Head of caudate nucleus (tissue), 42 donors: ENCODE measurements at regions not wholly inside any gene's neighbourhood (a gene's known extent, or its start where the extent isn't known, plus 50 kb on each side); places are given as distances from the start of the nearest gene placed in this dataset.

Experiments
- DNase-seq, 42 donors: peaks; one replicate each; pipeline versions ENCODE4 v3.0.0 to v3.0.0-alpha.2; 2020 to 2021; ENCODE audit warnings: mixed read lengths in 7 of 42
- intact Hi-C: fragments of 100-400 bp; cut with DNase I; formaldehyde crosslinking; loops from one replicate; pipeline ENCODE4 v1.15.0; 2022

DNA sequence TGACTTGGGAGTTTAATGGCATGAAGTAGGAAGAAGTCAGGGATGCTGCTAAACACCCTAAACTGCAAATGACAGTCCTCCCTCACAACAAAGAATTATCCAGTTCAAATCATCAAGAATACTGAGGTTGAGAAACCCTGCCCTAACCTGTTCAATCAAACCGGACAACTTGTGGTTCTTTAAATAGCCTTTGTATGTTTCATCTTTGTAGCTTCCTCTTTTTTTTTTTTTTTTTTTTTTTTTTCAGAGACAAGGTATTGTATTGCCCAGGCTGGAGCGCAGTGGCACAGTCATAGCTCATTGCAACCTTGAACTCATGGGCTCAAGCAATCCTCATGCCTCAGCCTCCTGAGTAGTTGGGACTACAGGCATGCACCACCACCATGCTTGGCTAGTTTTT lies 52.5 kb upstream of the TTC29 start:
- intact Hi-C loops = no loop called here

DNA sequence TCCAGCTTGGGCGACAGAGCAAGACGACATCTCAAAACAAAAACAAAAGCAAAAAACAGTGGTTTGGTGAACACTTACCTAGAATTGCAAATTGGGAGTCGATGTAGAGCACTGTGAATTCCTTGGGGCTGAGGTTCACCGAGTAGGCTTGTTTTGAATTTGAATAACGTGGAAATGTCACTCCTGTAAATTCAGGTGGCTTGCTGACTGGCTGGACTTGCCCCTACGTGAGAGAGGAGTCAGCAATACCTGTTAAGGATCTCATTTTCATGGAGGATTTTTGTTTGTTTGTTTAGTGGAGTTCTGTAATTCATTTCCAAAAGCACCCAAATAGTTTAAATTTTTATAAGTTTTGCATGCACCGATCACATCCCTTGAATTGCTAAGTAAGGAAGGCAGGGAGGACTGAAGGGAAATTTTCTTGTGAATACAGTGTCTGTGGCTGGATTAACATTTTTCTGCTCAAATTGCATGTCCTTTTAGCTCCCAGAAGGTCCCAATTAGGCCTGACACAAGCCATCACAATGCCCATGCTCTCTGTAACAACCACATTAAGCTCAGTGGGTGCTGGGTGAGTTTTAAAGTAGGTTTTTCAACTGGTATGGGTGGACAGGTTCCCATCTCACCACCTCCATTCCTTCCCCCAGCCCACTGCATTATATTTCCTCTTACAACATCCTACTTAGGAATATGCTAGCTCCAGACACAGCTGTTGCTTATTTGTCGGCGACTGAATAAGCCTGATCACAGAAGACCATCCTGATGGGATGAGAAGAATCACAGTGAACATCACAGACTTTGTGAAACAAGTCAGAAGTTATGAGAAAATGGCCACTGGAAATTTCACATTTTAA lies 58.5 kb upstream of the TTC29 start:
- intact Hi-C loops = no loop called here
- no peak for DNase-seq

More for the DNA sequence above, 52.5 kb upstream of the TTC29 start:
- DNase-seq = no peak

DNA sequence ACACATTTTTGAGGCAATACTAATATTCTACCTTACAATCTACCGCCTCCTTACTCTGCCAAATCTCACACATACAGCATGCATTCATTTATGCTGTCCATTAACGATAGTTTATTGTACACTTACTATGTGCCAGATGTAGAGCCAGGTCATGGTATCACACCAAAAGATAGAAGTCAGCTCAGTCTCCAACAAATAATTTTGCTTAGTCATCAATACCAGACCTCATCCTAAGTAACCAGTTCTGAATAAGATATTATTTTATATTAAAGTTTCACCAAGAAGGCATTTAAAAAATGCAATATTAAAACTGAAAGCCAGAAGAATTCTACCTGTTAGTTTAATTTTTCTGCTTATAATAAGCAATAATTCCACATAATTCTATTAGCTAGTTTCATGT lies 60.6 kb upstream of the TTC29 start:
- DNase-seq = no peak
- intact Hi-C loops = no loop called here

DNA sequence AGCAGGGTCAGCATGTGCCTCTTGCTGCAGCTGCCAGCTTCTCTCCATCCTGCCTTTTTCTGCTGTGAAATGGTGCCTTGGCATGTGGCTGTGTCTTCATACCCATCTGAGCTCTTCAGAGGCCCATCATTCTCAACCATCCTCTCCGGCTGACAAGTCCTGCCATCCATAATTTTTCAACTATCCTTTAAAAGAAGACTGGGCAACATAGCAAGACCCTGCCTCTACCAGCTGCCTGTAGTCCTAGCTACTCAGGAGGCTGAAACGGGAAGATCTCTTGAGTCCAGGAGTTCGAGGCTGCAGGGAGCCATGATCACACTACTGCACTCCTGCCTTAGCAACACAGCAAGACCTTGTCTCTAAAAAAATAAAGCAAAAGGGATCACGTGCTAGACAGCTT lies 64.2 kb upstream of the TTC29 start:
- intact Hi-C loops = no loop called here

DNA sequence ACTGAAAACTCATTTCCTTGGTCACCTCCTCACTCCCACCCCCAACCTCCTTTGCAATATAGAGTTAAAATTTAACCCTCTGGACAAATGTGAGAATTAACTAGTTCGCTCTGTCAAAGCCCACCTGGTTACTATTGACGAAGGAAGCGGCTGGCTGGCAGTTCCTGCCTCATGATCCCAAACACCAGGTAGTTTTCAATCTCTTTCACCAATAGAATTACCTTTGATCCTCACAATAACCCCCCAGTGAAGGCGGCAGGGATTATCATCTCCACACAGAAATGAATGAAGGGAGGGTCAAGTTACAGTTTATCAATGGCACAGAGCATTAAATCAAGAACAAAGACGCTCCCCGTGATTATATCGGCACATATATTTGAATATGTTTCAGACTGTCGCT lies 65.7 kb upstream of the TTC29 start:
- intact Hi-C loops = no loop called here

More for the DNA sequence above, 64.2 kb upstream of the TTC29 start:
- DNase-seq = no peak

DNA sequence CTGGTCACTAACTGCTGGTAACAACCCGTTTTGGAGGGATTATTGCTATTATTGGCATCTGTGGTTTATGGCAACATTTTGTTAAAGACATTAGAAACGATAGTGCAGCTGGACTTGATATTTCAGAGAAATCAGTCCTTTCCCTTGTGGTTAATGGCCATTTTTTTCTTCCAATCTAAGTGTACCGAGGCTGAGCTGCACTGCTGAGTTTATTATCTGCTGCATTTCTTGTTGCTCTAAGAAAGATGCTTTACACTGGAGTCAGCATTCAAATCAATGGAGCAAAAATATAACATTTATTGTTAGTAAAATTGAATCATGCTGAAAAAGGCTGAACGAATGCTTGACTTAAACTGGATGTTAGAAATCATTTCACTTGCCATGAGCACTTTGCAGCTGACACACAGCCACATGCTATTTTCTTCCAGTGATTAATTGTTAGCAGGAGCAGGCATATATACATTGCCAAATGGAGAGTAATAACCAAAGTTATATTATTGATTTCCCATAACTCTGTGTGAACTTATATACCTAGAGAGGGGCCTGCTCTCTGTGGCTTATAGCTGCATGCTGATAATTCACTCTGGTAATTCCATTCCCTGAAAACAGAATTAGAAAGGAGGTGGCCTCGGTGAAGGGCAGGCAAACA lies 66.5 kb upstream of the TTC29 start:
- intact Hi-C loops = no loop called here
- no peak for DNase-seq

More for the DNA sequence above, 65.7 kb upstream of the TTC29 start:
- no peak for DNase-seq

DNA sequence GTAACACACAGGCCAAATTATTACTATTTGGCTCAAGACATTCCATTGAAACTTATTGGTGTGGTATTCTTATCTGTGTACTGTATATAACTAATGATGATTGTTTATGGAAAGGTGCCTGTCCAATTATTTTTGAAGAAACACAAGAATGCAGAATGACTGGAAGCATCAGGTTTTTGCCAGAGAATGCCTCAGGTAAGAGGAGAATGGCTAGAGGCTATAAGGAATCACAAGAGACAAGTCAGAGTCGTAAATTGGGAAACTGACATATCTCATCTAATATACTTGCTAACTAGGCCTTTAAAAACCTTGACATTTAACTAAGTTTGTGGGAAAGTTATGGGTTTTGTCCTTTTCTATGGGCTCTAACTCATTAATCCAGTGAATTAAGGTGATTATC lies 69.3 kb upstream of the TTC29 start:
- intact Hi-C loops = loop anchor here (5.0 kb wide), 1 partner anchor 82 kb away; no protein-coding TSS in a partner anchor
- DNase-seq = no peak

DNA sequence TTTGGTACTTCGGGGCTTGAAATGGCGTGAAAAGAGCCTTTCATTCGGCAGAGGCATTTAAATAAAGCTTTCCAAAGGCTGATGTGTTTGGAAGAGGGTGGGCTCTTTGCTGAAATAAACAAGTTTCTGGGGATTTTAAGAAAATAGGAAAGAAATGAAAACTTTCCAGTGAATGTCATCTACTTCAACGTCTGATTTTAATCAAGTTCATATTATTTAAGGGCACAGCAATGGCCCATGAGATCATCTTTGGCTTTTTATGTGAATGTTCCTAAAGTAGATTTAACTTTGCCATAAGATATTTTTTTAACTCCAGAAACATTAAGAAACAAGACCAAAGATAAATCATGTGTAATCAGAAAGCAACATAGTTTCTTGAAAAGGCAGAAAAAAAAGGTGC lies 69.8 kb upstream of the TTC29 start:
- no peak for DNase-seq
- intact Hi-C loops = loop anchor here (5.0 kb wide), 1 partner anchor 82 kb away; no protein-coding TSS in a partner anchor

DNA sequence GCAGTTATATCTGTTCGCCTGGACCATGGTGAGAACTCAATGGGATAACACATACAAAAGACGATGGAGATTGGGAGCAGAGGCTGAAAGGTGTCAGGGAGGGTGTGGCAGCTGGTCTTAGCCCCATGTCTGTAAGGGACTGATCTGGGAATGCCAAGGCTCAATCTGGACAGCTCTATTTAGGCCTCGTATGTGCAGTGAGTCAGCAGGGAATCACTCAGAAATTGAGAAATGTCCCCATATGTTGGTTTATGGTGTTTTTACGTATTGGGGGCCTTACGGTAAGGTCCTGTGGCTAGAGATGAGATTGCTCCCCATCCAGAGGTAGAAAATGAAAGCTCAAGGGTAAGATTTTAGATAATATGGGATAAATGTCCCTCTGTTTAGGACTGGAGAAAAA lies 71.4 kb upstream of the TTC29 start:
- no peak for DNase-seq
- intact Hi-C loops = loop anchor here (5.0 kb wide), 1 partner anchor 80 kb away; no protein-coding TSS in a partner anchor

DNA sequence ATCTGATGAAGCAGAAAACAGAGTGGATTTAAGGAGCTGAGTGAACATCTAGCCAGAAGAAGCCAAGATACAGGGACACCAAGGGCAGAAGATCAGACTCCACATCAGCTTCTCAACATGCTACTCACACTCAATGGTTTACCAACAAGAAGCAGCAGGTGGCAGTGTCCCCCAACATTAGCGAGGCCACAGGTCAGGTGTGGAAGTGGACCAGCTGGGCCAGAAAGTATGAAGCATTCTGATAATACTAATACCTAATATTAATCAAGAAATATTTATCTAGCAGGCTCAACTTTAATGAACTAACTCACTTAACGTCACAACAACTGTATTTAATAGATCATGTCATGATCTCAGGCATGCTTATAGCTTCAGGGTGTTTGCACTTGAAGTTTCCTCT lies 73.4 kb upstream of the TTC29 start:
- intact Hi-C loops = loop anchor here (5.0 kb wide), 1 partner anchor 78 kb away; no protein-coding TSS in a partner anchor
- DNase-seq = peak in 41 of 42 donors; percentile 6 to 85 (median 64)

DNA sequence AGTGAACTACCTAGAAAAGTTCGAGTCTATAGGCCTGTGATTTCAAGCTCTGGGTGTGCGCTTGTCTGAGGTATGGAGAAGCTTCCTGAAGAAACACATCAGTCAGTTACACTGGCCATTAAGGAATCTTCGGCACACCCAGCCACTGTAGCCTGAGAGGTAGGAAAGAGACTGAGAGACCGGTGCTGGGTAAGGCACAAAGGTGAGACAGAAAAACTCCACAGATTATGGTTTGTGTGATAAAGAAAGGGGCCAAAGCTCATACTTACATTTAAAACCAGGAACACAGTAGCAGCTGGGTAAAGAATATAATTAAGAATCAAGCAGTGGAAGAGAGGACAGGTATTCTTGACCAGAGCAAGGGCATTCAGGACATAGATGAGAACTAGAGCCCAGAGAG lies 74.8 kb upstream of the TTC29 start:
- intact Hi-C loops = no loop called here
- no peak for DNase-seq

DNA sequence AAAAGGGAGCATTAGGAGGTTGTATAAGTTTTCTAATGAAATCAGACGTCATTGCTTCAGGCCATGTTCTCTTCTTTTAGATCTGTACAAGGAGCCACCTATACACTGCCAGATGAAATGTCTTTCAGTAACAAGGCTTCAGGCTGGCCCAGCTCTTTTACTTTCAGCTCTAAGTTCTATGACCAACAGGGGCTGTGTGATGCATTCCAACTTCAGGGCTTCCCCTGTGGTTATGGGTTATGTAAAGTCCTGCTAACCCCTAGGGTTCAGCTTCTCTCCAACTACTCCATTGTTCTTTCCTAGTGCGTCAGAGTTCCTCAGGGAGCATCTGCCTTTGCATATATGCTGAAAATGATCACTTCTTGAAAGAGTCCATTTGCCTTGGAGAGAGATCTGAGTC lies 79.4 kb upstream of the TTC29 start:
- DNase-seq = no peak
- intact Hi-C loops = no loop called here

DNA sequence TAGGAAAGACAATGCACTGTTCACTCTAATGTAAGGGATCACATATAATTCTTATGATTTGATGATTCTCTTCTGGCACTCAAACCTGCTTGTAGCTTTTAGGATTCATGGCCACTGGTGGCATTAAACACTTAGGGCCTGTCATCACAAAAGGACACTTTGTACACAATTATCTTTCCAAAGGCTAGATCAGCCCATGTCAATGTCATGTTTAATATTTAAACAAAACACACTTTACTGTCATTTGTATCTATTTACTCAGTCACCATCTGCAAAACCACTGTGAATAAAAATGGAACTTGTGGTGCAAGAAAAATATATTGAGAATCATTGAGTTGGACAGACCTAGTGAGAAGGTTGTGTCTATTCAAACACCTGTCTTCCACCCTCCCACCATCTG lies 83.6 kb upstream of the TTC29 start:
- no peak for DNase-seq

DNA sequence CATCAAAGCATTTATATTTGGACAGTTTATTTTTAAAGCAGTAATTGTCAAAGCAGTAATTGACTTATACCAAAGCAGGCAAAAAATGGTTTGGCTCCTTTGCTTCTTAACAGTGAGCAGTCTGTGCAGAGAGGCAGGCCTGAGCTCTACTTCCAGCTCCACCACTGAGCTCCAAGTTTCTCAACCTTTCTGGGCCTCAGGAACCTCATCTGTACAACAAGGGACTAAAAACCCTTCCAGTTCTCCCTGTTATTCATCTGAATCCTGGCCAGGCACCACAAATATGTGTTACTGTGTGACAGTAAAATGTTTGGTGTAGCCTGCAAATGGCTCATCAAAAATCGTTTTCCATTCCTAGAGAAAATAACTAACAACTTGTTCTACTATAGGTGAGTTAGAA lies 88.7 kb upstream of the TTC29 start:
- DNase-seq = no peak
- intact Hi-C loops = no loop called here

More for the DNA sequence above, 83.6 kb upstream of the TTC29 start:
- intact Hi-C loops = no loop called here

DNA sequence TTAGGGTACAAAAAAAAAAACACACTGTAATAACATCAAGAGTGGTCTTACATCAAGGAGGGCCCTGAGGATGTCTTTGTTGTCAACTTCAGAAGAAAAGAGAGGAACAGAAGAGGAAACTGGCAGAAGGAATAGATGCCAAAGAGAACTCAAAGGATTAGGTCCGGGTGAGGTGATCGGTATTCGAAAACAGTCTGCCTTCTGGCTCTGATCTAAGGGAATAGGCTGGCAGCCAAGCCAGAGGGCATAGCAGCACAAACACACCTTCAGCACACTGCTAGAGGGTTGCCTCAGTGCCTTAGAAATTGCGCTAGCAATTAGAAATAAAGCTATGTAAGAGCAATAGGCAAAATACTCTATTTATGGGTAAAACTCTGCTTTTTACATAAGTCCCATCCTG lies 91.4 kb upstream of the TTC29 start:
- intact Hi-C loops = no loop called here
- DNase-seq = peak in 12 of 42 donors; percentile 4 to 38 (median 21)

DNA sequence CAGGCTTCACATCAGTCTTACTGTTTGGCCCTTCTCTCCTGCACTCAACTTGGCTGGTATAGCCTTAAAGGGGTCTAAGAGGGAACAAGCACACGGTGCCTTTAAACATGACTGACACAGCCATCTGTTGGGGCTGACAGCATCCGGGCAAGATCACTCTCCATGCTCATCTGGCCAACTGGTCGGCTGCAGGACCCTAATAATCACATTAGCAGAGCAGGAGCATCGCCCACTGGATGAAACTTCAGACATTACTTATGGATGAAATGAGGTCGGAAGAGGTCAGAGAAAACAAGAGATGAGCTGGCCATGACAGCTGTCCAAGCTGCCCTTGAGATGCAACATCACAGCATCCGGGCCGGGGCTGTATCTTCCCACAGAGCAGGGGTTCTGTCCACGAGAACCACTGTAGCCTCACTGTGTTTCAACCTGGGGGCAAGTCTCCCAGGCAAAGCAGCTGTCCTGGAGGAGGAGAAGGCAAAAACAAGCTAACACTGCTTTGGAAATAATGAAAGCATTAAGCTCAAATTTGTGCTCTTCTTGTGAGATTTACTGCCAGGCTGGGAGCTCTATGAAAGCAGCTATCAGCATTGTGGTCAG lies 94.4 kb upstream of the TTC29 start:
- intact Hi-C loops = no loop called here
- DNase-seq = no peak

DNA sequence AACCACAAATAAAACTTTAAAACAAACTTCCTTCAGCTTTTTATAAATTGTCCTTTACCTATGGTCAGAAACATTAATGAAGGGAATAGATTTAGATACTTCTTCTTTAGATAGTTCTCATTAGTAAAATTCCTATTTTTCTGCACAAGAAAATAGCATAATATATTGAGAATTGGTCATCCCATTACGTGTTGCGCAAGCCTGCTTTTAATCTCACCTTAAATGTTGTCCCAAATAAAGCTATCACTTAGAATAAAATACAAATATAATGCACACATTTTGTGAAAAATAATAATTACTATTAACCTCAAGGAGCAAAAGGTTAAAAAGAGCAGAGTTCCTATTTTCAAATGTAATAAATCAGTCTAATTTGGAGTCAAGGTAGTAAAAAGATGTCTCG lies 95.2 kb upstream of the TTC29 start:
- intact Hi-C loops = no loop called here
- DNase-seq = no peak

DNA sequence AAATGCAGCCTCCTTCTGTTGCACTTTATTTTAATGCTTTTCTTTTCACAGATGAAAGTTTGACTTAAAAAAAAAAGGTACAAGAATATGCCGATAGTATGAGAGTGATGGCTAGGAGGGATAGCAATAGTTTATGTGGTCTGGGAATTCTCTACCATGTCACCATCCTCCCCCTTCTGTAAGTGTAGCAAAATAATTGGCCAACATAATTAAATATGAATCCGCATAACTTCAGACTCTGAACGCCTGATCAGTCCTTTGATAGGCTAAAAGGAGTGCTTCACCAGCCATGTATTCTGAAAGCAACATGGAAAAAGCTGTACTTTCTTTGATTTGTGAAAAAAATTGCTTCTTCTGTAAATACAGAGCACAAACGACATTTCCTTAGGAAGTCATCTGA lies 95.7 kb upstream of the TTC29 start:
- intact Hi-C loops = no loop called here
- DNase-seq = no peak

DNA sequence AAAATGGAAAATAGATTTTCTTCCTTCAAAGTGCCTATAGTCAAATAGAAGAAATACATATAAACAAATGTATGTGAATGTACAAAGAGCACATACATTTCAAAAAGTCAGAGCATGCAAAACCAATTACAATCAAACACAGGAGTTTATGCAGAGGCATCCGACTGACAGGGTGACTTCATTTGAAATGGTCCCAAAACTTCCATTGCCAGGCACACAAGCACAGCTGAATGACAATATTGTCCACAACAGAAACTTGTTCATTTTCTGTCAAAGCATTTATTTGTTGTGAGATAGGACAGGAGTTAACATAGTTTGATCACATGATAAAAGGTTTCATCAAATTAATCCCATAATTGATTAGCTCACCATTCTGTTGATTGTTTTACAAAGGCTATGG lies 96.4 kb upstream of the TTC29 start:
- intact Hi-C loops = no loop called here
- DNase-seq = peak in 1 of 42 donors; percentile 24

DNA sequence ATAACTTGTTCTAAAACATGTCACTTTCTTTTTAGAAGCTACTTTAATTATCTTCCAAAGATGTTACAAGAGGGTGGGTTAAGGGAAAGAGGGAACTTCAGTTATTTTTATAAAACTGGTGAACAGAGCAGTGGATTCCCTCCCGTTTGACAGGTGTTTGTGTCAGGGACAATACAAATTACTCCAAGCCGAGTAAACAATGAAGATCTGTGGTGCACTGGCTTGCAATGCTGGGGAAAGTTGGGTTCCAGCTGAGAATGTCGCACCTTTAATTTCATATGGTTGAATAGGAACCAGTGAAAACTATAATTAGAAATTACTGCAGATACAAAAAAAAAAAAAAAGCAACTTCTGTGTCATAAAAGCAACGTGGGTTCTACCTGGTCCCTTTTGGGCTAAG lies 98.6 kb upstream of the TTC29 start:
- intact Hi-C loops = no loop called here
- DNase-seq = no peak
